Stomach (tissue), 8 donors: ENCODE measurements at regions not wholly inside any gene's neighbourhood (a gene's known extent, or its start where the extent isn't known, plus 50 kb on each side); places are given as distances from the start of the nearest gene placed in this dataset.

Experiments
- DNase-seq, 2 donors: peaks; one replicate each; pipeline versions ENCODE4 v3.0.0 to v3.0.0-alpha.2; 2013 to 2019
- H3K27ac ChIP-seq, 5 donors: fragments of 200-600 bp in 4 of 5; sonication (generic) in 4 of 5; one replicate each; pipeline ENCODE4 v1.5.1; 2013 to 2019; ENCODE audit warnings: mild to moderate bottlenecking in 1 of 5, moderate library complexity in 1 of 5
- H3K27me3 ChIP-seq, 3 donors: fragments of 200-600 bp; sonication (generic); one replicate each; pipeline ENCODE4 v1.5.1; 2017 to 2019; ENCODE audit warnings: mixed run types in 1 of 3
- H3K36me3 ChIP-seq, 4 donors: fragments of 200-600 bp; sonication (generic); 1 replicate in 3 of 4; 2 replicates in 1 of 4; pipeline ENCODE4 v1.5.1; 2016 to 2019
- H3K4me1 ChIP-seq, 4 donors: fragments of 200-600 bp; sonication (generic); one replicate each; pipeline ENCODE4 v1.5.1; 2016 to 2019
- H3K4me3 ChIP-seq, 4 donors: fragments of 200-600 bp; sonication (generic) in 3 of 4; one replicate each; pipeline ENCODE4 v1.5.1; 2016 to 2019; ENCODE audit warnings: mild to moderate bottlenecking in 1 of 4
- H3K9me3 ChIP-seq, 4 donors: fragments of 200-600 bp; sonication (generic); one replicate each; pipeline ENCODE4 v1.5.1; 2016 to 2019
- EP300 ChIP-seq: sonication (generic); formaldehyde crosslinking; IDR thresholded peaks from one replicate; pipeline ENCODE4 v1.6.1; 2017; ENCODE audit warnings: antibody characterized with exemption
- POLR2A ChIP-seq, 4 donors: fragments of 450-650 bp; IDR thresholded peaks; one replicate each; pipeline ENCODE4 v1.6.1; 2016; ENCODE audit warnings: antibody characterized with exemption in 4 of 4, control low read depth in 2 of 4, mild to moderate bottlenecking in 1 of 4, moderate library complexity in 1 of 4
- POLR2AphosphoS5 ChIP-seq, 3 donors: sonication (generic); formaldehyde crosslinking; IDR thresholded peaks; one replicate each; pipeline ENCODE4 v1.6.1; 2016; ENCODE audit warnings: antibody characterized with exemption in 3 of 3
- WGBS, 5 donors: extraction: QIAGEN DNeasy Blood & Tissue Kit in 3 of 5; methylation state at CpG; one replicate each; pipeline versions ENCODE4 v1.1.5 to v1.1.7; 2013 to 2018; 5-methylcytosine and 5-hydroxymethylcytosine counted together
- intact Hi-C: fragments of 100-400 bp; cut with DNase I; formaldehyde crosslinking; loops from one replicate; pipeline ENCODE4 v1.15.1; 2023; ENCODE audit warnings: low total_unique reads
- TF ChIP-seq, protein P1 (sequence below), 7 experiments: fragments of 450-650 bp in 4 of 7; fragments of 200-600 bp in 3 of 7; sonication (generic) in 3 of 7; IDR thresholded peaks; one replicate each; pipeline ENCODE4 v1.5.1; 2016 to 2019; ENCODE audit warnings: antibody characterized with exemption in 7 of 7, control low read depth in 2 of 7, mild to moderate bottlenecking in 1 of 7
- donor health status: healthy with polysubstance abuse.
- donor health status: Bipolar disorder and iron deficiency.
- donor health status: healthy.

DNA sequence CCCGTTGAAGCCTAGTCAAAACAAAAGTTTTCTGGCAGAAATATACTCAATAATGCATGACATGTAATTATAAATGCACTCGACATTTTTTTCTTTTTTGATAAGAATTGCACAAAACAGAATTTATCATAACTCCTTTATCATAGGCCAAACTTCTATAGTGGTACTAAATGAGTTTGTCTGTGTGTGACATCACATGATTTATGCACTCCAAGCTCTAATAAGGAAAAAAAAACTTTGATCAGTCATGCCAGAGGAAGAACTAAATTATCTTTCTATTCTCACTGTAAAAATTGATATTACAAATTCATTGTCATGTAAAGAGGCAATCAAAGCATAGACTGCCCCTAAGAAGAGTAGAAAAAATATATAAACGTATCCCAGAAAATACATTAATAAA lies 112.4 kb upstream of the NOCT start:
- intact Hi-C loops, result no loop called here
- Histone ChIP-seq H3K36me3 (no peaks in the 10 kb centered on the region), H3K27me3 (no peaks in the 10 kb centered on the region), H3K27ac (no peak overlapping the region), H3K9me3 (no peaks in the 10 kb centered on the region), H3K4me3 (no peak overlapping the region), H3K4me1 (peaks cover 0 to 2% (median under 1%) of the 10 kb centered on the region in 4 donors)
- WGBS, 5 donors, result 55 to 77% (median 69%) methylated on average over 3 of the region's 3 CpGs
- no peak for DNase-seq
- TF ChIP-seq, protein P1, sequence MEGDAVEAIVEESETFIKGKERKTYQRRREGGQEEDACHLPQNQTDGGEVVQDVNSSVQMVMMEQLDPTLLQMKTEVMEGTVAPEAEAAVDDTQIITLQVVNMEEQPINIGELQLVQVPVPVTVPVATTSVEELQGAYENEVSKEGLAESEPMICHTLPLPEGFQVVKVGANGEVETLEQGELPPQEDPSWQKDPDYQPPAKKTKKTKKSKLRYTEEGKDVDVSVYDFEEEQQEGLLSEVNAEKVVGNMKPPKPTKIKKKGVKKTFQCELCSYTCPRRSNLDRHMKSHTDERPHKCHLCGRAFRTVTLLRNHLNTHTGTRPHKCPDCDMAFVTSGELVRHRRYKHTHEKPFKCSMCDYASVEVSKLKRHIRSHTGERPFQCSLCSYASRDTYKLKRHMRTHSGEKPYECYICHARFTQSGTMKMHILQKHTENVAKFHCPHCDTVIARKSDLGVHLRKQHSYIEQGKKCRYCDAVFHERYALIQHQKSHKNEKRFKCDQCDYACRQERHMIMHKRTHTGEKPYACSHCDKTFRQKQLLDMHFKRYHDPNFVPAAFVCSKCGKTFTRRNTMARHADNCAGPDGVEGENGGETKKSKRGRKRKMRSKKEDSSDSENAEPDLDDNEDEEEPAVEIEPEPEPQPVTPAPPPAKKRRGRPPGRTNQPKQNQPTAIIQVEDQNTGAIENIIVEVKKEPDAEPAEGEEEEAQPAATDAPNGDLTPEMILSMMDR (IDR thresholded peaks at IDR 0.05), result no peak
- TF ChIP-seq POLR2AphosphoS5 (IDR thresholded peaks at IDR 0.05), result no peak
- TF ChIP-seq EP300, result no peak
- TF ChIP-seq POLR2A (IDR thresholded peaks at IDR 0.05), result no peak

DNA sequence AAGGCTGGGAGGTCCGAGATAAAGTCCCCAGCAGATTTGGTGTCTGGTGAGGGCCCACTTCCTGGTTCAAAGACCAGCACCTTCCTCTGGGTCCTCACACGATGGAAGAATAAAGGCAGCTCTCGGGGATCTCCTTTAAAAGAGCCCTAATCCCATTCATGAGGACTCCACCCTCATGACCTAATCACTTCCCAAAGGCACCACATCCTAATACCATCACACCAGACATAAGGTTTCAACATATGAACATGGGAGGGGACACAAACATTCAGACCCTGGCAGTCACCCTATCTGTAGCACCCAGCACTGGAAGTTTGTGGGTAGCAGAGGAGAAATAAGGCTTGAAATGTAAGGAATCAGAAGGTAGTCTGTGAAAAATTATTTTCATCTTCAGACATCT lies 112.9 kb upstream of the NOCT start:
- Histone ChIP-seq H3K27ac (no peak overlapping the region), H3K4me3 (no peak overlapping the region), H3K36me3 (no peaks in the 10 kb centered on the region), H3K9me3 (no peaks in the 10 kb centered on the region), H3K4me1 (peaks cover 0 to 7% (median 3%) of the 10 kb centered on the region in 4 donors), H3K27me3 (no peaks in the 10 kb centered on the region)
- no peak for DNase-seq
- 67 to 85% (median 79%) methylated on average over 3 of the region's 3 CpGs for WGBS, 5 donors
- intact Hi-C loops, result no loop called here
- TF ChIP-seq POLR2A (IDR thresholded peaks at IDR 0.05) (no peak), EP300 (no peak), POLR2AphosphoS5 (IDR thresholded peaks at IDR 0.05) (no peak)
- TF ChIP-seq, protein P1 (IDR thresholded peaks at IDR 0.05), result no peak

DNA sequence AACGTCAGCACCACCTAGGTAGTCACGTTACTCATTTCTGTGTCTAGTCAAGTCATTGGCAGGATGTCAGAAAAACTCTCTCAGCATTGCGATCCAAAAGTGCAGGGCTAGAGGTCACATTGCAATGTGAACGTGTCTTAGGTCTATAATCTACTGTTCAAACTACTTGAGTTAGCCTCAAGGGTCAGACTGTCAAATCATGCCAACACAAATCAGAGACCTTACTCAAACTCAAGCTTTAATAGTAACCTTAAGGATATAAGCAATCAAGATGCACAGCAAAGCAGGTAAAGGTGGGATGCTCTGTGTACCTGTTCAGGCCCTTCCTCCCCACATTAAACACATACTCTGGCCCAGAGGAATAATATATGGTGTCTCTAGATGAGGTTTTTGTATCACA lies 114.4 kb upstream of the NOCT start:
- no peaks in the 10 kb centered on the region for H3K9me3 ChIP-seq
- H3K4me3 ChIP-seq, result no peak overlapping the region
- intact Hi-C loops, result no loop called here
- no peaks in the 10 kb centered on the region for H3K36me3 ChIP-seq
- 65 to 80% (median 70%) methylated on average over 4 of the region's 4 CpGs for WGBS, 5 donors
- no peak overlapping the region for H3K27ac ChIP-seq
- no peaks in the 10 kb centered on the region for H3K27me3 ChIP-seq
- no peak for DNase-seq
- H3K4me1 ChIP-seq, result peaks cover 0 to 8% (median 4%) of the 10 kb centered on the region in 4 donors
- TF ChIP-seq POLR2A (IDR thresholded peaks at IDR 0.05), result no peak
- TF ChIP-seq EP300, result no peak
- TF ChIP-seq POLR2AphosphoS5 (IDR thresholded peaks at IDR 0.05), result no peak
- TF ChIP-seq, protein P1 (IDR thresholded peaks at IDR 0.05), result no peak

DNA sequence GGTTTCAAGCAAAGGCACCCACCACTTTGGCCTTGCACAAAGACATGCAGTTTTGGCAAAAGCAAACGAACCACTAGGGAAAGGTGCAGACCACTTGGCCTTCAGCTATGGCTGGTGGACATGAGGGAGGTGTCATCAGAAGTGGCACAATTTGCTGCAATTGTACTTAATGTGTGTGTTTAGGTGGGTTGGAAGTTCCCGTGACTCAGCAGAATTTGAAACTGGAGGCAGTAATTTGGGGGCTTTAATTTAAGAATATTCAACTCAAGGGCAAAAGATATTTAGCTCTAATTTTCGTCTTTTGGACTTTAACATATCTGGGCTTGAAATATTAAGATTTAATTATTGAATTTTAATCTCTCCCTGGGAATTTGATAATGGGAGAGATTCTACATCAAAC lies 115.6 kb upstream of the NOCT start:
- DNase-seq, result no peak
- H3K27me3 ChIP-seq, result no peaks in the 10 kb centered on the region
- 65 to 88% (median 74%) methylated on average over 3 of the region's 3 CpGs for WGBS, 5 donors
- no peak for TF ChIP-seq POLR2AphosphoS5 (IDR thresholded peaks at IDR 0.05)
- TF ChIP-seq, protein P1 (IDR thresholded peaks at IDR 0.05), result no peak
- no peak for TF ChIP-seq EP300
- TF ChIP-seq POLR2A (IDR thresholded peaks at IDR 0.05), result no peak
- H3K27ac ChIP-seq, result no peak overlapping the region
- H3K4me3 ChIP-seq, result no peak overlapping the region
- peaks cover 0 to 8% (median 4%) of the 10 kb centered on the region in 4 donors for H3K4me1 ChIP-seq
- H3K9me3 ChIP-seq, result no peaks in the 10 kb centered on the region
- no peaks in the 10 kb centered on the region for H3K36me3 ChIP-seq
- intact Hi-C loops, result no loop called here
